Stimulated activated CD4-positive, alpha-beta T cell treated with anti-CD3 and anti-CD28 coated beads, TNF-alpha, amount 100 ng/mL, for 1 hour (primary cell): ENCODE measurements at regions not wholly inside any gene's neighbourhood (a gene's known extent, or its start where the extent isn't known, plus 50 kb on each side); places are given as distances from the start of the nearest gene placed in this dataset.
"Not testable (repeated sequence)": the region's sequence is repeated elsewhere in the genome, so short reads cannot be mapped to it uniquely, and the experiment has no call there.

ENCODE experiments used
- DNase-seq, 3 donors: peaks; one replicate each; pipeline ENCODE4 v3.0.0-alpha.2; 2020; ENCODE audit warnings: low read depth in 3 of 3, low spot score in 1 of 3

- no peak for DNase-seq
Measured at GRCh38 chr17:5745111-5745813, 161.0 kb upstream of the NLRP1 start.

- DNase-seq, result no peak
Measured at GRCh38 chr17:5747276-5747675, 163.0 kb upstream of the NLRP1 start.

- no peak for DNase-seq
Measured at GRCh38 chr17:5747964-5748363, 163.7 kb upstream of the NLRP1 start.

GRCh38 chr17:5753421-5753820 is 169.1 kb upstream of the NLRP1 start:
- DNase-seq, result no peak

GRCh38 chr17:5757314-5757907 is 173.1 kb upstream of the NLRP1 start:
- DNase-seq, result no peak

- no peak for DNase-seq
Measured at GRCh38 chr17:5758651-5759050, 174.3 kb upstream of the NLRP1 start.

GRCh38 chr17:5759501-5759925 is 175.2 kb upstream of the NLRP1 start:
- no peak for DNase-seq

GRCh38 chr17:5762191-5762590 is 177.9 kb upstream of the NLRP1 start:
- no peak for DNase-seq

GRCh38 chr17:5763595-5764306 is 179.4 kb upstream of the NLRP1 start:
- DNase-seq, result no peak

- DNase-seq, result no peak
Measured at GRCh38 chr17:5769593-5770354, 185.5 kb upstream of the NLRP1 start.

GRCh38 chr17:5770441-5771270 is 186.3 kb upstream of the NLRP1 start:
- DNase-seq, result no peak

- DNase-seq, result not testable (repeated sequence)
Measured at GRCh38 chr17:5771271-5771577, 186.9 kb upstream of the NLRP1 start.

- not testable (repeated sequence) for DNase-seq
Measured at GRCh38 chr17:5772017-5772416, 187.7 kb upstream of the NLRP1 start.

GRCh38 chr17:5772720-5773119 is 188.4 kb upstream of the NLRP1 start:
- DNase-seq, result no peak

GRCh38 chr17:5773816-5774360 is 189.6 kb upstream of the NLRP1 start:
- DNase-seq, result no peak

GRCh38 chr17:5775098-5775497 is 190.8 kb upstream of the NLRP1 start:
- DNase-seq, result no peak

- DNase-seq, result no peak
Measured at GRCh38 chr17:5780476-5780875, 196.2 kb upstream of the NLRP1 start.

GRCh38 chr17:5781236-5781927 is 197.1 kb upstream of the NLRP1 start:
- DNase-seq, result no peak

- DNase-seq, result no peak
Measured at GRCh38 chr17:5783269-5783668, 199.0 kb upstream of the NLRP1 start.

GRCh38 chr17:5783851-5784250 is 199.5 kb upstream of the NLRP1 start:
- no peak for DNase-seq
